Erythroblast (primary cell): ENCODE measurements at regions not wholly inside any gene's neighbourhood (a gene's known extent, or its start where the extent isn't known, plus 50 kb on each side); places are given as distances from the start of the nearest gene placed in this dataset.

Source experiments
- DNase-seq, 2 experiments: peaks; one replicate each; lab custom pipeline; 2025; lab: John Stamatoyannopoulos, UW
- GATA1 ChIP-seq: IDR thresholded peaks from 2 replicates; pipeline ENCODE4 v1.6.1; 2011; ENCODE audit warnings: low read depth, mild to moderate bottlenecking, control low read depth, low read length, moderate library complexity
- POLR2A ChIP-seq: IDR thresholded peaks from 2 replicates; pipeline ENCODE4 v1.6.1; 2011; ENCODE audit warnings: mild to moderate bottlenecking, low read length

- no peak for DNase-seq
- TF ChIP-seq GATA1, result no peak
- TF ChIP-seq POLR2A, result no peak
Observed at GRCh38 chr5:51977014-51977413, 593.8 kb downstream of the ISL1 start.

- no peak for TF ChIP-seq GATA1
- TF ChIP-seq POLR2A, result no peak
- no peak for DNase-seq
Observed at GRCh38 chr5:51983161-51983560, 599.9 kb downstream of the ISL1 start.

- no peak for TF ChIP-seq POLR2A
- TF ChIP-seq GATA1, result no peak
- DNase-seq, result no peak
Observed at GRCh38 chr5:51986733-51987132, 603.5 kb downstream of the ISL1 start.

GRCh38 chr5:51987239-51987638 is 604.0 kb downstream of the ISL1 start:
- DNase-seq, result no peak
- no peak for TF ChIP-seq POLR2A
- no peak for TF ChIP-seq GATA1

- no peak for DNase-seq
- TF ChIP-seq GATA1 (no peak), POLR2A (no peak)
Observed at GRCh38 chr5:51987669-51988209, 604.5 kb downstream of the ISL1 start.

GRCh38 chr5:51988634-51989033 is 605.4 kb downstream of the ISL1 start:
- TF ChIP-seq POLR2A, result no peak
- TF ChIP-seq GATA1, result no peak

GRCh38 chr5:51990241-51990640 is 607.0 kb downstream of the ISL1 start:
- no peak for DNase-seq
- no peak for TF ChIP-seq POLR2A
- no peak for TF ChIP-seq GATA1

More at GRCh38 chr5:51988634-51989033, 605.4 kb downstream of the ISL1 start:
- DNase-seq, result no peak

- no peak for DNase-seq
- TF ChIP-seq GATA1, result no peak
- no peak for TF ChIP-seq POLR2A
Observed at GRCh38 chr5:51990661-51991180, 607.5 kb downstream of the ISL1 start.

GRCh38 chr5:51991940-51992339 is 608.7 kb downstream of the ISL1 start:
- TF ChIP-seq GATA1 (no peak), POLR2A (no peak)
- no peak for DNase-seq

- TF ChIP-seq POLR2A, result no peak
- no peak for TF ChIP-seq GATA1
- no peak for DNase-seq
Observed at GRCh38 chr5:51995773-51996306, 612.6 kb downstream of the ISL1 start.

GRCh38 chr5:51996356-51996861 is 613.2 kb downstream of the ISL1 start:
- TF ChIP-seq GATA1, result no peak
- no peak for TF ChIP-seq POLR2A
- DNase-seq, result no peak

- no peak for DNase-seq
- TF ChIP-seq POLR2A, result no peak
- TF ChIP-seq GATA1, result no peak
Observed at GRCh38 chr5:51997500-51997899, 614.3 kb downstream of the ISL1 start.

GRCh38 chr5:51997949-51998348 is 614.7 kb downstream of the ISL1 start:
- DNase-seq, result no peak
- TF ChIP-seq GATA1, result no peak
- no peak for TF ChIP-seq POLR2A

- peak; percentile 5 to 26 for DNase-seq
- TF ChIP-seq POLR2A (no peak), GATA1 (no peak)
Observed at GRCh38 chr5:52007230-52007858, 624.1 kb downstream of the ISL1 start.

- DNase-seq, result no peak
- TF ChIP-seq POLR2A (no peak), GATA1 (no peak)
Observed at GRCh38 chr5:52010454-52010853, 627.2 kb downstream of the ISL1 start.
